HG03175 (cell line): ENCODE measurements at regions not wholly inside any gene's neighbourhood (a gene's known extent, or its start where the extent isn't known, plus 50 kb on each side); places are given as distances from the start of the nearest gene placed in this dataset.
"Not testable (repeated sequence)": the region's sequence is repeated elsewhere in the genome, so short reads cannot be mapped to it uniquely, and the experiment has no call there.

Source experiments
- ATAC-seq: cut with Tn5 transposase; IDR thresholded peaks from one replicate; pipeline ENCODE4 v1.9.1; 2021; ENCODE audit warnings: mild to moderate bottlenecking, moderate library complexity; ENCODE audit not compliant: unreplicated experiment

DNA sequence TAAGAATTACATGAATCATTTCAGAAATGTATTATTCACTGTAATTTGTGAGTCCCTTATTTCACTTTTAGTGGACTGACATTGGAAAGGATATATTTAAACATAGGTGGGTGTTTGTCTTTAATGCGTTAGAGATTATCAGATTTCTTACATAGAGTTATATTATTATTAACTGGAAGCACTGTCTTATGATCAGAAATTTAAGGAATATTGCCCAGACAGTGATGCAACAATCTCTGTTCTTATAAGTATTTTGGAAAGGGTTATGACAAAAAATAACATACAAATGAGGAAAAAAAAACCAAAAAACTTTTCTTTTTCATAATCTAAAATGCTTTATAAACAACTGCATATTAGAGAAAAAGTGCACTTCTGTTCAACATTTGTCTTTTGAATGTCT lies 836.6 kb downstream of the SLC6A15 start:
- ATAC-seq: no peak

- ATAC-seq: no peak
Measured at GRCh38 chr12:84073401-84073800, 839.2 kb downstream of the SLC6A15 start.

DNA sequence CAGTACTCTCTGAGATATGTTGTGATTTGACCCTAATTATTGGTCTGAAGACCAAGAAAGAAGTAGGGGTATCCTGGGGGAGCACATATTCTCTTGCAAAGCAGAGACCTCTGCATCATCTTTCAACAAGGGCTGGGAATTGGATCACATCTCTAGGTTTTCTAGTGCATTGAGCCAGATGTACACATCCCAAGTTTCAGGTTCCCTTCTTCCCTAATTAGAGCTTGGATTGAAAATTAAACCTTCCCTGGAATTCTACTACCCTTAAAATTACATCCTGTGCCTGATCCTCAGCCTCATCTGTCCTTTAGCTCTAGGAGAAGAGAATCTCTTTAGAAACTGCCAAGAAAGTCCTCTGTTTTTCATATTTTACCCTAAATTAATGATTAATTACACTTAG lies 839.6 kb downstream of the SLC6A15 start:
- ATAC-seq: no peak

DNA sequence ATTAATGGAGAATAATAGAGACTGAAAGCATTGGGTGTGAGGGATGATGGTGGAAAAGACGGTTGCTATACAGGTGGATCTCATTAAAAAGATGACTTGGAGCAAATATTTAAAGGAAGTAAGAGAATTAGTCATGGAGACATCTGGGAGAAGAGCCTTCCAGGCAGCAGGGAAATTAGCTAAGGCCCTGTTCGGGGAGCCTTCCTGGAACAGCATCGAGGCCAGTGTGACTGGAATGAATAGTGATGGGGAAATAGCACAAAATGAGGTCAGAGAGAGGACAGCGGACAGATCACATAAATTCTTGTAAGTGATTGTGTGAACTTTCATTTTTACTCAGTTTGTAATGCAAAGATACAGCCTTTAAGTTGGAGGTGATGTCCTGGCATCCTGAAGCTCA lies 842.3 kb downstream of the SLC6A15 start:
- no peak for ATAC-seq

DNA sequence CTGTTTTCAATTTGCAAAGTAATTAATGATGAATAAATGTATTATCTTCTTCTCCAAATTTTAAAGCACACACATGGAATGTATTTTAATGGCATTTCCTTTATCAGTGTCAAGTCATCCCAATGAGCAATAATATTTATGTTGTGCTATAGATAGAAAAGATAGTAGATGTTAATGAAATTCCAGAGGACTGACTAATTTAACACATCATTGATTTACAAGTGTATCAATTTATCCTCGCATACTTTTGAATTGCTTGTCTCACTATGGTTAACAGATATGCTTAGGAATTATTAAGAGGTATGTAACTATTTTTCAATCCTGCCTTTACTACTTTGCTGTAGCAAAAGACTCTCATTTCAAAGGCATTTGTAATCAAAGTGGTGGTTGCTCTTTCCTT lies 842.9 kb downstream of the SLC6A15 start:
- ATAC-seq: no peak

- no peak for ATAC-seq
Measured at GRCh38 chr12:84069198-84069597, 843.4 kb downstream of the SLC6A15 start.

GRCh38 chr12:84058136-84058535 lies 854.5 kb downstream of the SLC6A15 start:
- ATAC-seq: no peak

DNA sequence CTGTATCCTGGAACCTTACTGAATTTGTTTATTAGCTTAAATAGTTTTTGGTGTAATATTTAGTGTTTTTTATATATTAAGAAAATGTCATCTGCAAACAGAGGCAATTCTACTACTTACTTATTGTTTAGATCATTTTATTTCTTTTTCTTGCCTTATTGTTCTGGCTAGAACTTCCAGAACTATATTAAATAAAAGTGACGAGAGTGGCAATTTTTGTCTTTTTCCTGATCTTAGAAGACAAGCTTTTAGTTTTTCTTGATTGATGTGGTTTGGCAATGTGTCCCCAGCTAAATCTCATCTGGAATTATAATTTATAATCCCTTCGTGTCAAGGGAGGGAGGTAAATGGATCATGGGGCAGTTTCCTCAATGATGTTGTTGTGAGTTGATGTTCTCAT lies 857.8 kb downstream of the SLC6A15 start:
- ATAC-seq: no peak

DNA sequence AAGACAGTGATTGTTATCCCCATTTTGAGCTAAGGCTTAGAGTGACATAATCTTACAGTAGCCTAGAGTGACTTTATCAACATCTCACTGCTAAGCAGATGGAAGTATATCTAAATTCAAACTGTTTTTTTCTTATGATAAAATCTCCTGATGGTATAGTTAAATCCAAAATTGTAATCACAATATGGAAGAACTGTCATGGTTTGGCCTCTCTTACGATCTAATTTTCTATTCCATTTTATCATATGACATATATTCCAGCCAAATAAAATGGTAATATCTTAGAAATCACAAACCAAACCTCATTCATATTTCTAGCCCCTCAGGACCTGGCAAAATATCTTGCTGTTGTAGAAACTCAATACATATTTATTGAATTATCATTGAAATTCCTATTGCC lies 864.7 kb downstream of the SLC6A15 start:
- ATAC-seq: no peak

DNA sequence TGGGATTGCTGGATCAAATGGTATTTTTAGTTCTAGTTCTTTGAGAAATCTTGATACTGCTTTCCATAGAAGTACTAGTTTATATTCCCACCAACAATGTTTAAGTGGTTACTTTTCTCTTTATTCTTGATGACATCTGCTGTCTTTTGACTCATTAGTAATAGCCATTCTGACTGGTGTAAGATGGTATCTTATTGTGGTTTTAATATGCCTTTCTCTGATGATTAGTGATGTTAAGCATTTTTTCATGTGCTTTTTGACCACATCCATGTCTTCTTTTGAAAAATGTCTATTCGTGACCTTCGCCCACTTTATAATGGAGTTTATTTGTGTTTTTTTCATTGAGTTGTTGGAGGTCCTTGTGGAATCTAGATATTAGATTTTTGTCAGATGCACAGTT lies 865.7 kb downstream of the SLC6A15 start:
- no peak for ATAC-seq

DNA sequence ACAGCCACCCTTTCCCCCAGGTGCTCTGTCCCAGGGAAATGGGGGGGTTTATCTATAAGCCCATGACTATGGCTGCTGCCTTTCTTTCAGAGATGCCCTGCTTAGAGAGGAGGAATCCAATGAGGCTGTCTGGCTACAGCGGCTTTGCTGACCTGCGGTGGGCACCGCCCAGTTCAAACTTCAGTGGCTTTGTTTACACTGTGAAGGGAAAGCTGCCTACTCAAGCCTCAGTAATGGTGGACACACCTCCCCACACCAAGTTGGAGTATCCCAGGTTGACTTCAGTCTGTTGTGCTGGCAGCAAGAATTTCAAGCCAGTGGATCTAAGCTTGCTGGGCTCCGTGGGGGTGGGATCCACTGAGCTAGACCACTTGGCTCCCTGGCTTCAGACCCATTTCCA lies 869.2 kb downstream of the SLC6A15 start:
- no peak for ATAC-seq

DNA sequence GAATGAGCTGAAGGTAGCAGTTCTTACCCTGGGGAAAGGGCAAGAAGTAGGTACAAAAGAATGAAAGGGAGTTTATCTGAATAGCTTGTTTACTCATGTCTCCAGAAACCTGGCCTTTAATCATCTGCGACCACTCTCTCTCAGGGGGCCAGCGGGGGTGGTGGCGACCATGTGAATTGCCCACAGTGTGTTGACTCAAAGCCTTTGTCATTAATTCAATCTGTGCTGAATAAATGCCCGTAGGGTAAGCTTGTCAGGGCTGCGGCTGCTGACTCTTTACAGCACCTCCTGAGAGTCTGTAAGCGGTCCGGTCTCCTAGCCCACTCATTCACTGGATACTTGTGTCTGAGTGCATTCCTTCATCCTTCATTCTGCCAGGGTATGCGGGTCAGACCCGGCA lies 874.4 kb downstream of the SLC6A15 start:
- no peak for ATAC-seq

- ATAC-seq: no peak
Measured at GRCh38 chr12:84036912-84037311, 875.7 kb downstream of the SLC6A15 start.

DNA sequence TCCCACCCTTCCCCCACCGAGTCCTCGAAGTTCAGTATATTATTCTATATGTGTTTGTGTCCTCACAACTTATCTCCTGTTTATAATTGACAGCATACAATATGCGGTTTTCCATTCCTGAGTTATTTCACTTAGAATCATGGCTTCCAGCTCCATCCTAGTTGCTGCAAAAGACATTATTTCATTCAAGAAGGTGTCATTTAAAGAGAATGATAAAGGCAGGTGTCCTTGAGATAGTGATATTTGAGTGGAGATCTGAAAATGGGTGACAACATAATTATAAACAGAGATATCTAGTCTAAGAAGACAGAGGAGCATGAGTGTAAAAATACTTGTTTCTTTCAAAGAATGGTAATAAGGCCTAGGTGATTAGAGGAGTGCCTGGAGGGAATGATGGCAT lies 876.8 kb downstream of the SLC6A15 start:
- no peak for ATAC-seq

DNA sequence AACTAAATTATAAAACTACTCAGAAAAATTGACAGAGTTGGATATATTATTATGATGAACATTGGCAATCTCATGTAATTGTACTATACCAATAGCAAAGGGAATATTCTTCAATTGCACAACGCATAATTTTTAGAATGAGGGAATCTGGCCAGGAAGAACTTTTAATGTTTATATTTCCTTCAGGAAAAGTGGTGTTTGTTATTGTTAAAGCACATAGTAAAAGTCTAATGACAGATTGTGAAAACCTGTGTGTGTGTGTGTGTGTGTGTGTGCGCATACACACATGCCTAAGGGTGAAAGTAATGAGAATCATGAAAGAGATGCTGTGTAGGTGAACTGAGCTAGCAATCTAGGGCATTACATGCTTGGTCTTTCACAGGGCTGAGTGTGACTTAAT lies 877.7 kb downstream of the SLC6A15 start:
- no peak for ATAC-seq

GRCh38 chr12:84033162-84033561 lies 879.4 kb downstream of the SLC6A15 start:
- no peak for ATAC-seq

- ATAC-seq: not testable (repeated sequence)
Measured at GRCh38 chr12:84018556-84019179, 893.9 kb downstream of the SLC6A15 start.

- no peak for ATAC-seq
Measured at GRCh38 chr12:84016956-84017355, 895.6 kb downstream of the SLC6A15 start.

DNA sequence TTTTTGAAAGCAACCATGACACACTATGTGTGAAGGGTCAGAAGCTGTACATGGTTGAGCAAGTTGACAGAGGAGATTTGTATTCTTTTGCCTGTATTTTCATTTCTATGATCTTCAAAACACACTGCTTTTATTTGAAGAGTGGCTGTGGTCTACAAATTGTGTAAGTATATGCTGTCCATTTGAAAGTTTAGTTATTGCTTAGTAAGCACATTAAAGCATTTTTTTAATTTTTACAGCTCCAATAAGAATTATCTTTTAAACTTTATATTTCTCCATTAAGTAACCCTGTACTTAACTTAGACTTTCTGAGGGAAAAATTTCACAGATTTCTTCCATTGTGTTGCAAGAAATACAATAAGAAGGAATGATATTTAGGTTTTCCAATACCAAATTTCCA lies 915.2 kb downstream of the SLC6A15 start:
- no peak for ATAC-seq

GRCh38 chr12:83996671-83997070 lies 915.9 kb downstream of the SLC6A15 start:
- no peak for ATAC-seq

- no peak for ATAC-seq
Measured at GRCh38 chr12:83985084-83985483, 927.5 kb downstream of the SLC6A15 start.

GRCh38 chr12:83980398-83980797 lies 932.2 kb downstream of the SLC6A15 start:
- no peak for ATAC-seq

GRCh38 chr12:83979785-83980184 lies 932.8 kb downstream of the SLC6A15 start:
- no peak for ATAC-seq
